GM12878 (cell line): ENCODE measurements at regions not wholly inside any gene's neighbourhood (a gene's known extent, or its start where the extent isn't known, plus 50 kb on each side); places are given as distances from the start of the nearest gene placed in this dataset.

Source experiments
- ATAC-seq: fragments of 200-7000 bp; cut with Tn5 transposase; 3 replicates; pipeline ENCODE4 v1.9.1; 2020; ENCODE audit warnings: mild to moderate bottlenecking, moderate library complexity
- BruUV-seq: library from RNA; stranded (reverse); fragments of 400-500 nt; replicated peaks from 2 replicates; lab custom pipeline; 2021; lab: Mats Ljungman, UMichigan
- CTCF ChIA-PET: fragments of 300-600 bp; sonication (Branson Sonifier 250); formaldehyde crosslinking; extraction: SDS; loops from one replicate; lab custom pipeline; 2021; ENCODE audit warnings: inconsistent platforms; lab: Yijun Ruan, JAX
- POLR2A ChIA-PET: fragments of 350-600 bp; formaldehyde crosslinking; extraction: SDS; loops from one replicate; lab custom pipeline; 2021; ENCODE audit warnings: inconsistent platforms; lab: Charles Lee
- RAD21 ChIA-PET: fragments of 300-600 bp; sonication (Branson Sonifier 250); formaldehyde crosslinking; loops from one replicate; lab custom pipeline; 2023; ENCODE audit warnings: antibody characterized with exemption; ENCODE audit not compliant: unreplicated experiment; lab: Charles Lee
- SMC1A ChIA-PET: fragments of 300-600 bp; sonication (Branson Sonifier 250); formaldehyde crosslinking; loops from one replicate; lab custom pipeline; 2023; ENCODE audit not compliant: unreplicated experiment, uncharacterized antibody; lab: Charles Lee
- DNase-seq: peaks from one replicate; pipeline ENCODE4 v3.0.0-alpha.2; 2011; ENCODE audit warnings: low read depth, low spot score
- FAIRE-seq: peaks from 3 replicates; lab custom pipeline; 2011; peaks lifted over from hg19 to GRCh38; lab: Jason Lieb, UNC
- H2AFZ ChIP-seq: 2 replicates; pipeline ENCODE4 v1.6.0; 2011; ENCODE audit warnings: low read depth, low read length, control low read depth; ENCODE audit not compliant: control insufficient read depth
- H3K27ac ChIP-seq: 2 replicates; pipeline ENCODE4 v1.5.1; 2011; ENCODE audit warnings: control low read depth; ENCODE audit not compliant: control insufficient read depth, insufficient read depth
- H3K27me3 ChIP-seq, 2 experiments: replicated peaks in 1 of 2; 2 replicates each; pipeline versions ENCODE4 v1.6.0 to v1.6.1; 2011; ENCODE audit warnings: low read length in 1 of 2; ENCODE audit not compliant: control insufficient read depth in 2 of 2, insufficient read depth in 2 of 2
- H3K36me3 ChIP-seq, 2 experiments: 2 replicates each; pipeline ENCODE4 v1.5.1; 2011; ENCODE audit warnings: low read length in 1 of 2; ENCODE audit not compliant: control insufficient read depth in 2 of 2, insufficient read depth in 2 of 2
- H3K4me1 ChIP-seq: 2 replicates; pipeline ENCODE4 v1.6.1; 2011; ENCODE audit warnings: mild to moderate bottlenecking, low read length, moderate library complexity, mixed read lengths; ENCODE audit not compliant: control insufficient read depth, insufficient read depth
- H3K4me2 ChIP-seq: 2 replicates; pipeline ENCODE4 v1.6.0; 2011; ENCODE audit warnings: control low read depth; ENCODE audit not compliant: control insufficient read depth, insufficient read depth
- H3K4me3 ChIP-seq: fragments of 200-600 bp; sonication (generic); 2 replicates; pipeline ENCODE4 v1.5.1; 2016
- H3K79me2 ChIP-seq: 2 replicates; pipeline ENCODE4 v1.6.0; 2011; ENCODE audit warnings: low read length; ENCODE audit not compliant: control insufficient read depth, insufficient read depth
- H3K9ac ChIP-seq: 2 replicates; pipeline ENCODE4 v1.8.0; 2011; ENCODE audit warnings: low read length, control low read depth, mixed read lengths; ENCODE audit not compliant: control insufficient read depth, insufficient read depth
- H3K9me3 ChIP-seq: replicated peaks from 3 replicates; pipeline ENCODE4 v1.5.1; 2011; ENCODE audit warnings: mild to moderate bottlenecking, low read length; ENCODE audit not compliant: control insufficient read depth, insufficient read depth
- H4K20me1 ChIP-seq: 2 replicates; pipeline ENCODE4 v1.6.0; 2011; ENCODE audit not compliant: control insufficient read depth, insufficient read depth
- ATF2 ChIP-seq: IDR thresholded peaks from 2 replicates; pipeline ENCODE4 v1.6.1; 2012; ENCODE audit warnings: low read length, inconsistent platforms
- ATF7 ChIP-seq: fragments of 450-650 bp; IDR thresholded peaks from 2 replicates; pipeline ENCODE4 v1.6.1; 2016; ENCODE audit warnings: low read depth, mild to moderate bottlenecking
- CBX3 ChIP-seq: fragments of 200-600 bp; sonication (generic); IDR thresholded peaks from 2 replicates; pipeline ENCODE4 v1.6.1; 2016; ENCODE audit warnings: low read depth, borderline replicate concordance
- DPF2 ChIP-seq: fragments of 450-650 bp; IDR thresholded peaks from 2 replicates; pipeline ENCODE4 v1.6.1; 2017; ENCODE audit warnings: mild to moderate bottlenecking
- ELK1 ChIP-seq: IDR thresholded peaks from 2 replicates; pipeline ENCODE4 v1.6.1; 2012; ENCODE audit warnings: low read depth, low read length, improper control_type of control experiment
- FOS ChIP-seq: IDR thresholded peaks from 3 replicates; pipeline ENCODE4 v1.6.1; 2011; ENCODE audit warnings: borderline replicate concordance; ENCODE audit not compliant: insufficient read length; ENCODE audit errors: extremely low read depth
- HCFC1 ChIP-seq: fragments of 150-350 bp; IDR thresholded peaks from 2 replicates; pipeline ENCODE4 v1.6.1; 2014; ENCODE audit warnings: low read length
- NFIC ChIP-seq: IDR thresholded peaks from 2 replicates; pipeline ENCODE4 v1.6.1; 2012; ENCODE audit warnings: low read depth, mild to moderate bottlenecking, inconsistent platforms, low read length, moderate library complexity
- NFYA ChIP-seq: IDR thresholded peaks from 2 replicates; pipeline ENCODE4 v1.6.1; 2011; ENCODE audit warnings: low read depth, mild to moderate bottlenecking, low read length, improper control_type of control experiment, borderline replicate concordance
- RB1 ChIP-seq: fragments of 450-650 bp; formaldehyde crosslinking; IDR thresholded peaks from 2 replicates; pipeline ENCODE4 v1.6.1; 2017; ENCODE audit warnings: mild to moderate bottlenecking, borderline replicate concordance
- STAT3 ChIP-seq: IDR thresholded peaks from 2 replicates; pipeline ENCODE4 v1.6.1; 2011; ENCODE audit warnings: low read depth, low read length, improper control_type of control experiment
- WGBS: methylation state at CpG from one replicate; pipeline ENCODE4 v1.1.6; 2016; ENCODE audit warnings: low lambda C conversion rate; ENCODE audit not compliant: insufficient replicate concordance, insufficient coverage; ENCODE audit errors: missing lambda C conversion rate; 5-methylcytosine and 5-hydroxymethylcytosine counted together
- in situ Hi-C: fragments of 300-500 bp; cut with MboI; formaldehyde crosslinking; loops from 9 replicates; pipeline ENCODE4 v1.14.3; 2018; ENCODE audit warnings: mixed read lengths
- intact Hi-C: fragments of 100-400 bp; cut with micrococcal nuclease; formaldehyde crosslinking; loops from one replicate; pipeline ENCODE4 v1.14.2; 2022; ENCODE audit not compliant: unreplicated experiment
- TF ChIP-seq, protein P1 (sequence below): IDR thresholded peaks from 2 replicates; pipeline ENCODE4 v1.6.1; 2012; ENCODE audit warnings: improper control_type of control experiment, low read depth, low read length; ENCODE audit not compliant: insufficient replicate concordance

- intact Hi-C loops (no loop called here), in situ Hi-C loops (no loop called here)
- DNase-seq (no peak), FAIRE-seq (no peak), ATAC-seq (no peak)
- Histone ChIP-seq H3K27ac (no peak overlapping the region), H3K79me2 (no peaks in the 10 kb centered on the region), H3K9me3 (no peaks in the 10 kb centered on the region), H3K36me3 (no peaks in the 10 kb centered on the region), H3K4me1 (no peaks in the 10 kb centered on the region), H3K4me3 (no peak overlapping the region), H3K27me3 (no peaks in the 10 kb centered on the region), H3K9ac (no peak overlapping the region), H4K20me1 (no peaks in the 10 kb centered on the region), H2AFZ (no peak overlapping the region), H3K4me2 (no peak overlapping the region)
- 28% methylated on average over 8 of the region's 8 CpGs for WGBS
- ChIA-PET CTCF (no interaction called here), POLR2A (no interaction called here), SMC1A (no interaction called here), RAD21 (no interaction called here)
- TF ChIP-seq CBX3 (no peak), NFIC (no peak), RB1 (no peak), HCFC1 (no peak), NFYA (no peak), ATF7 (no peak), FOS (no peak), STAT3 (no peak), ELK1 (no peak), DPF2 (no peak), ATF2 (no peak)
- TF ChIP-seq, protein P1, sequence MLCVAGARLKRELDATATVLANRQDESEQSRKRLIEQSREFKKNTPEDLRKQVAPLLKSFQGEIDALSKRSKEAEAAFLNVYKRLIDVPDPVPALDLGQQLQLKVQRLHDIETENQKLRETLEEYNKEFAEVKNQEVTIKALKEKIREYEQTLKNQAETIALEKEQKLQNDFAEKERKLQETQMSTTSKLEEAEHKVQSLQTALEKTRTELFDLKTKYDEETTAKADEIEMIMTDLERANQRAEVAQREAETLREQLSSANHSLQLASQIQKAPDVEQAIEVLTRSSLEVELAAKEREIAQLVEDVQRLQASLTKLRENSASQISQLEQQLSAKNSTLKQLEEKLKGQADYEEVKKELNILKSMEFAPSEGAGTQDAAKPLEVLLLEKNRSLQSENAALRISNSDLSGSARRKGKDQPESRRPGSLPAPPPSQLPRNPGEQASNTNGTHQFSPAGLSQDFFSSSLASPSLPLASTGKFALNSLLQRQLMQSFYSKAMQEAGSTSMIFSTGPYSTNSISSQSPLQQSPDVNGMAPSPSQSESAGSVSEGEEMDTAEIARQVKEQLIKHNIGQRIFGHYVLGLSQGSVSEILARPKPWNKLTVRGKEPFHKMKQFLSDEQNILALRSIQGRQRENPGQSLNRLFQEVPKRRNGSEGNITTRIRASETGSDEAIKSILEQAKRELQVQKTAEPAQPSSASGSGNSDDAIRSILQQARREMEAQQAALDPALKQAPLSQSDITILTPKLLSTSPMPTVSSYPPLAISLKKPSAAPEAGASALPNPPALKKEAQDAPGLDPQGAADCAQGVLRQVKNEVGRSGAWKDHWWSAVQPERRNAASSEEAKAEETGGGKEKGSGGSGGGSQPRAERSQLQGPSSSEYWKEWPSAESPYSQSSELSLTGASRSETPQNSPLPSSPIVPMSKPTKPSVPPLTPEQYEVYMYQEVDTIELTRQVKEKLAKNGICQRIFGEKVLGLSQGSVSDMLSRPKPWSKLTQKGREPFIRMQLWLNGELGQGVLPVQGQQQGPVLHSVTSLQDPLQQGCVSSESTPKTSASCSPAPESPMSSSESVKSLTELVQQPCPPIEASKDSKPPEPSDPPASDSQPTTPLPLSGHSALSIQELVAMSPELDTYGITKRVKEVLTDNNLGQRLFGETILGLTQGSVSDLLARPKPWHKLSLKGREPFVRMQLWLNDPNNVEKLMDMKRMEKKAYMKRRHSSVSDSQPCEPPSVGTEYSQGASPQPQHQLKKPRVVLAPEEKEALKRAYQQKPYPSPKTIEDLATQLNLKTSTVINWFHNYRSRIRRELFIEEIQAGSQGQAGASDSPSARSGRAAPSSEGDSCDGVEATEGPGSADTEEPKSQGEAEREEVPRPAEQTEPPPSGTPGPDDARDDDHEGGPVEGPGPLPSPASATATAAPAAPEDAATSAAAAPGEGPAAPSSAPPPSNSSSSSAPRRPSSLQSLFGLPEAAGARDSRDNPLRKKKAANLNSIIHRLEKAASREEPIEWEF: no peak
- BruUV-seq: no TSS peak
These were observed 69.7 kb upstream of the ADCY2 start for GRCh38 chr5:7325975-7326913.
